Prostate gland (tissue), 2 donors: ENCODE measurements at regions not wholly inside any gene's neighbourhood (a gene's known extent, or its start where the extent isn't known, plus 50 kb on each side); places are given as distances from the start of the nearest gene placed in this dataset.

Experiments
- POLR2A ChIP-seq: fragments of 450-650 bp; IDR thresholded peaks from one replicate; pipeline ENCODE4 v1.6.1; 2016; ENCODE audit warnings: antibody characterized with exemption, mild to moderate bottlenecking
- POLR2AphosphoS5 ChIP-seq: sonication (generic); formaldehyde crosslinking; IDR thresholded peaks from one replicate; pipeline ENCODE4 v1.6.1; 2017; ENCODE audit warnings: antibody characterized with exemption
- TF ChIP-seq, protein P1 (sequence below), 4 experiments: fragments of 200-600 bp in 2 of 4; fragments of 450-650 bp in 2 of 4; sonication (generic) in 2 of 4; IDR thresholded peaks; 1 replicate in 3 of 4; 2 replicates in 1 of 4; pipeline ENCODE4 v1.5.1; 2016 to 2019; ENCODE audit warnings: antibody characterized with exemption in 4 of 4, mild to moderate bottlenecking in 2 of 4, moderate library complexity in 2 of 4

DNA sequence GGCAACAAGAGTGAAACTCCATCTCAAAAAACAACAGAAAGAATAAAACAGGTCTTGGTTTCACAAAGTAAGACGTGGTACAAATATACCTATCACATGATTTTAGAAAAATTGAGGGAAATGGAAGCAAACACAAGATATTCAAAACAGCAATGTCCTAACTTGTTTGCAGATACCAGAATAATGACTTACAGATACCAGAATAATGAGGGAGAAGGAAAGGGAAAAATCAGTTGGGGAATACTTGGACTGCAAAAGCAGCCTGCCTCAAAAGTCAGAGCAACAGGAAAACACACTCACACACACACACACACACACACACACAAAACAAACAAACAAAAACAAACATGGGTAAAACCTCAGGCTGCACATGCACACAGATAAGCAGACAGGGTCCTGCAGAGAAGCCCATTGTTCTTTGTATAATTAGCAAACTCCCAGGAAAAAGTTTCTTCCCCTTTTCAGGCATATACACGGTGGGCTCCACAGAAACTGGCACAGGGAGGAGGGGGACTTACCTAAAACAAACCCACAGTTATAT lies 65.7 kb upstream of the CAPRIN2 start:
- TF ChIP-seq, protein P1, sequence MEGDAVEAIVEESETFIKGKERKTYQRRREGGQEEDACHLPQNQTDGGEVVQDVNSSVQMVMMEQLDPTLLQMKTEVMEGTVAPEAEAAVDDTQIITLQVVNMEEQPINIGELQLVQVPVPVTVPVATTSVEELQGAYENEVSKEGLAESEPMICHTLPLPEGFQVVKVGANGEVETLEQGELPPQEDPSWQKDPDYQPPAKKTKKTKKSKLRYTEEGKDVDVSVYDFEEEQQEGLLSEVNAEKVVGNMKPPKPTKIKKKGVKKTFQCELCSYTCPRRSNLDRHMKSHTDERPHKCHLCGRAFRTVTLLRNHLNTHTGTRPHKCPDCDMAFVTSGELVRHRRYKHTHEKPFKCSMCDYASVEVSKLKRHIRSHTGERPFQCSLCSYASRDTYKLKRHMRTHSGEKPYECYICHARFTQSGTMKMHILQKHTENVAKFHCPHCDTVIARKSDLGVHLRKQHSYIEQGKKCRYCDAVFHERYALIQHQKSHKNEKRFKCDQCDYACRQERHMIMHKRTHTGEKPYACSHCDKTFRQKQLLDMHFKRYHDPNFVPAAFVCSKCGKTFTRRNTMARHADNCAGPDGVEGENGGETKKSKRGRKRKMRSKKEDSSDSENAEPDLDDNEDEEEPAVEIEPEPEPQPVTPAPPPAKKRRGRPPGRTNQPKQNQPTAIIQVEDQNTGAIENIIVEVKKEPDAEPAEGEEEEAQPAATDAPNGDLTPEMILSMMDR (IDR thresholded peaks at IDR 0.05), result no peak
- no peak for TF ChIP-seq POLR2A
- no peak for TF ChIP-seq POLR2AphosphoS5
